Femur (tissue), 1 donor: ENCODE measurements at regions not wholly inside any gene's neighbourhood (a gene's known extent, or its start where the extent isn't known, plus 50 kb on each side); places are given as distances from the start of the nearest gene placed in this dataset.

Experiments
- DNase-seq: peaks from one replicate; pipeline ENCODE4 v3.0.0-alpha.2; 2017

GRCh38 chr2:196318517-196319377 lies 147.4 kb upstream of the STK17B start:
- DNase-seq = no peak

- no peak for DNase-seq
Measured at GRCh38 chr2:196322973-196323810, 151.8 kb upstream of the STK17B start.

- DNase-seq = no peak
Measured at GRCh38 chr2:196324211-196324610, 152.8 kb upstream of the STK17B start.

- DNase-seq = no peak
Measured at GRCh38 chr2:196328088-196328680, 156.8 kb upstream of the STK17B start.

DNA sequence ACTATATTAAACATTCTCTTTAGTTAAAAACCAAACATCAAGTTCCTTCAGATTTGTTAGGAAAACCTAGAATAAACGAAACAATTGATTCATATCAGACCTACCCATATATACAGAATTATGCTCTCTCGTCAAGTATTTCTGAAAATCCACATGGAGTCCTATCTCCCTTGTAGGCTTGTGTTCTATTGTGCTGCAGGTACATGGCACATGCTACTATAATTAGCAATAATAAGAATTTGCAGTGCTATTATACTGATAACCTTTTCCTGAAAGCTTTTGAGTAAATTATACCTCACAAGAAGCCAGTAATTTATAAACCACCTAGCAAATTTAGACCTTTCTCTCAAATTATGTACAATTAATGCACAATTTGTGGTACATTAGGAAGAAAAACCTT lies 158.6 kb upstream of the STK17B start:
- no peak for DNase-seq

DNA sequence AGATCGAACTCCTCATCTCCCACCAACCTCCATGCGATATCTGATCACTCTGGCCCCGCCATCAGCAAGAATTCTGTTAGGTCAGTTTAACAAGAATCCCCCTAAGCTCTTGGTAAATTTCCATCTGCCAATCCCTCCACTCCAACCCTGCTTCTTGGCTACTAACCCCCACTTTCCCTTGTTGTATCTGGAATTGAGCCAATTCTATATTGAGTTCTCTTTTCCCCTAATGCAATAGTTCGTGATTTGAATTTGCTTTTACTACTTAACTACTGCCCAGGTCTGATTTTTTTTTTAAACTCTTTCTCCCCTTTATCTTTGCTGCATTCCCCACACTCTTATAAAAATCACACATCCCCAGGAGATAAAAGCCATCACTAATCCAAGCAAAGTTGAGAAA lies 159.3 kb upstream of the STK17B start:
- DNase-seq = no peak

DNA sequence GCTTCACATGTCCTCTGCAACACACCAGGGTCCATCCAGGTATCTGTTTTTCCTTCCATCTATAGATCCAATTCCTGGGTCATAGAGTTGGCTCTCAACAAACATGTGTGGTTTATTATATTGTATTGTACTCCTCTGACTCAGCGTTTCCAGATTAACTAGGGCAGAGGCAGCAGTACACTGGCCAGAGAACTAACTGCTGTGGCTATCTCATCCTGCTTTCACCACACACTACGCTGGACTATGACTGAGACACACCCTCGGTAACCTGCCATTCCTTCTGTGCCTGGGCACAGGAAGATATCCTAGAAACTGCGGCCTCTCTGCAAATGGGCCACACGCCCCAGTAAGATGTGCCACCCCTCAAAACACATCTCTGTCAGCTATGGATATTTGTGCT lies 159.8 kb upstream of the STK17B start:
- DNase-seq = no peak

DNA sequence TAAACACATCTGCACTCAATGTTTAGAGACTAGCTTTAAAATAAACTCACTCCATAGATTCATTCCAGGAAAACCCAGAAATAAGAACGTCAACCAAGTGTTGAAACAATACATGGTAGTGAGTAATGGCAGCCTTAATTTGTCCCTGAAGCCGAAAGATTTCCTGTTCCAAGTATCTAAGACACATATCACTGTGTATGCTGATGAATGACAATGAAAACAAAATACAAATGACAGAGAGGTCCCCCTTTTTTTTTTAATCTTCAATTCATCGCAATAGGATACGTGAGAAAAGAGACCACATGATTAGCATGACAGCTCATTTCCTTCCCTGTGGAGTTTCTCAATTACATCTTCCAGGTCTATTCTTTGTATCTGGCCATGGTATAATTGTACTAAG lies 160.5 kb upstream of the STK17B start:
- DNase-seq = no peak

GRCh38 chr2:196333397-196333796 lies 162.0 kb upstream of the STK17B start:
- DNase-seq = no peak

GRCh38 chr2:196334710-196335109 lies 163.3 kb upstream of the STK17B start:
- DNase-seq = no peak

DNA sequence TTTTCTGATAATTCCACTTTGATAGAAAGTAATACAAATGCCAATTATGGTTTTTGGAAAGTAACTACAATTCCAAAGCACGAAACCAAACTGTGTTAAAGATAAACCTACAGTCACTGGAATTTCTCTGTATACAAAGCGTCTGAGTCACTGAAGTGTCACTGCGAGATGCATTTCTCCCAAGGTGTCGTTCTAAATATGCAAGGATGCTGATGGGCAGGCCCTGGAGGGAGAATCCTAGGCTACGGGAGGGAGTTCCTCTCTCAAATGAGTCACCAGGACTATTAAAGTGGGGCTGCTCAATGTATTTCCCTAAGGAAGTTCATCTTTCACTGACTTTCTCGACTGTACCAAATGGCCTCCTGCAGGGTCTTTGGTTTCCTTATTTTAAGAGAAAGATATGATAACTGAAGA lies 163.8 kb upstream of the STK17B start:
- DNase-seq = no peak

DNA sequence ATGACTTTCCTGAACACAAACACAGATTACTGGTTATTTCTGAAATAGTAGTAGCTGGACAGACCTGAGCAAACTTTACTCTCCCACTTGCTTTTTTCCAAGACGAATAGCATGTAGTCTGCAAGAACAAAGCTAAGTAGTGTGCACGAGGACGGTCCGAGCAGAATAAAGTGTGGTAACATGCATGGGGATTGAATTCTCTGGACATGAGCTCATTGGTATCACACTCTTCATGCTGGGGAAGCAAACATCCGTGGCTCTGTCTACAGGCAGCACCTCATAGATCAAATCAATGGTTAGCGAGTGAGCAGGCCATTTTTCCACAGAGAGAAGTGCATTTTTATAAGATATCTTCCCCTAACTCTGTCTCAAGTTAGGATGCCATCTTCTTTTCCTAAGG lies 164.8 kb upstream of the STK17B start:
- DNase-seq = no peak

DNA sequence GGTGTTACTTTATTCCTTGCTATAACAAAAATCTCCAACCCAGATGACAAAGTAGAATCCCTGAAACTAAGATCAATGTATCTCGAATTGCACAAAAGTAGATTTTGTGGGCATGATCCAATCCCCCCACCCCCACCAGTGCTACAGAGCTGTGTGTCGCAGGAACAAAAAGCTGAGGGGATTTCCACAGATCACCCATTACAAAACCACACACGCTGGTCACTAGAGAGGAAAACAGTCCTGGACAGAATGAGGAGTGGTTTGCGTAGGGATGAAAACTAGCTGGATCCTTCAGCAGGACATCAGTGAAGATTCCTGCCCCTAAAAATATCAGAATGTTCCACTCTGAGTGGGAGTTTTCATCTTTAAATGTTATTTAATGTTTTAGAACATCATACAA lies 165.3 kb upstream of the STK17B start:
- no peak for DNase-seq

- no peak for DNase-seq
Measured at GRCh38 chr2:196337208-196337953, 166.0 kb upstream of the STK17B start.

GRCh38 chr2:196338440-196338839 lies 167.1 kb upstream of the STK17B start:
- DNase-seq = no peak

DNA sequence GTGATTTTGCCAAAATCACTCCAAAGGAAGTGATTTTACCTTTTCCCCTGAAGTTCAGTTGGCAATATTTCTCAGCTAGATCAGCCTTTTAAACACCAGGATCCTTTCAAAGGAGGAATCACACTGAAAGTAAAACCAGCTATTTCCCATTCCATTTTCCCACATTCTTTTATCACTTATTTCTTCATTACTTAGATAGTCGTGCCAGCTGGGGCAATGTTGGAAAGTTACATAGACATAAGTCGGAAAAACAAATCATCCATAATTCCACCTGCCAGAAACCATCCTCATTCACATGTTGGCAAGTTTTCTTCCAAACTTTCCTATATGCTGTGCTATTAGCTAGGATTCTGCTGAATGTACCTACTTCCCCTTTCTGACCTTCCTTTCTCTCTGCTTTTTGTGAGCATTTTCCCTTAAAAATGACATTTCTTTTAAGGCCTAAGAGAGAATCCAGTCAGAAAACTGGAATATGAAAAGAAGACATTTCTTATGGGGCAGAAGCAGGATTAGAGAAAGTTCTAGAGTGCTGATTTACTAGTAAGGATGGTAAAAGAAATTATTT lies 170.0 kb upstream of the STK17B start:
- DNase-seq = no peak

GRCh38 chr2:196344397-196344796 lies 173.0 kb upstream of the STK17B start:
- no peak for DNase-seq

DNA sequence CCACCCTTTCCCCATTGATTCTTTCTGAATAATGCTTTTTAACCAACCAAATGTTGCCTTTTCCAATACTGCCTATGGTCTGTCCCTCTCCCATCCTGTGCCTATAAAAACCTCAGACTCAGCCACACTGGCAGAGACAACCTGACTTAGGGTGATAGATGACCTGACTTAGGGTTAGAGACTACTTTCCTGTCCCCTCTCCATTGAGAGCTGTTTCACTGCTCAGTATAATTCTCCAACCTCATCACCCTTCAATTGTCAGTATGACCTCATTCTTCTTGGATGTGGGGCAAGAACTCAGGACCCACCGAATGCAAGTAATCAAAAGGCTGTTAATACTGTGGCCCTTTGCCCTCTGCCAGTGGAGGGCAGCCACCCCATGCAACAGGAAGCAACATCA lies 182.3 kb upstream of the STK17B start:
- DNase-seq = no peak

DNA sequence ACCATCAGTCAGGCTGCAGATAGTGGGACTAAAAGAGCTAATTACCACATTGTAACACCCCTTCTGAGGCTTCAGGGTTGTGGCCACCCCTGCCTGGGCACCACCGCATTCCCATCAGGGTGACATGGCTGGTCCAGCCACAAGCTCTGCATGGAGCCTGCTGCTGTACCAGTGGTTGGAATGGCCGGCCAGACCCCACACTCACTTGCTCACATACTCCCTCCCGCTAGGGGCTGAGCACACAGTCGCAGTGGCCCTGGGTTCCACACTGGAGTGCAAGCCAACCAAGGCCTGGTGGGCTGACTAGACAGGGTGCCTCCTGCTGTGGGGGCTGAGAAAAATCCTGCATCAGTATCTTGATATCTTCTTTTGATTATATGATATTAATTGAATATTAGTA lies 182.8 kb upstream of the STK17B start:
- no peak for DNase-seq

DNA sequence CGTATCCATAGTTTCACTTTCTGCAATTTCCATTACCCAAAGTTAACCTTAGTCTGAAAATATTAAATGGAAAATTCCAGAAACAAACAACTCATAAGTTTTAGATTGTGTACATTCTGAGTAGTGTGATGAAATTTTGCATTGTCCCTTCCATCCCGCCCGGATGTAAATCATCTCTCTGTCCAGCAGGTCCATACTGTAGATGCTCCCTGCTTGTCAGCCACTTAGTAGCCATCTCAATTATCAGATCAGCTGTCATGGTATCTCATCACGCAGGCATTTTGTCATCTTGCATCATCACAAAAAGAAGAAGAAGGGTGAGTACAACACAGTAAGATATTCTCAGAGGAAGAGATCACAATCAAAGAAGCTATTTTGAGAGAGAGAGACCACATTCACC lies 185.0 kb upstream of the STK17B start:
- no peak for DNase-seq

DNA sequence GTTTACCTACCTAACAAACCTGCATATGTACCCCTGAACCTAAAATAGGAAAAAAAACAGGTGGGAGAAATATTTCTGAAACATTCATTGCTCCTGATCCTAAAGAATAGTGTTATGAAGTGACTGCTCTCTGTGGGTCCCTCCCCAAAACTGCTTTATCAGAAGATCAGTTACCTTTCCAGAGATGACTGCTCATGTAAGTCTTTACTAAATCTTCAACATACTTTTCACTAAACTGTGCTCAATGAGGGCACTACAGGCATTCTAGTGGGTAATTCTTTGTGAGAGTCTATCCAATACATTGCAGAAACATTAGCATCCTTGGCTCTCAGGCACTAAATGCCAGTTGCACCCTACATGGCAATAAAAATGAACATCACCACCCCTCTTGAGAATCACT lies 189.3 kb upstream of the STK17B start:
- no peak for DNase-seq

- DNase-seq = no peak
Measured at GRCh38 chr2:196361606-196362326, 190.4 kb upstream of the STK17B start.
